Activated CD8-positive, alpha-beta memory T cell treated with anti-CD3 and anti-CD28 coated beads, Interleukin-2, amount 10 ng/mL, durations not matched to agents 7 days and 5 days (primary cell): ENCODE measurements at regions not wholly inside any gene's neighbourhood (a gene's known extent, or its start where the extent isn't known, plus 50 kb on each side); places are given as distances from the start of the nearest gene placed in this dataset.

Experiments
- ATAC-seq: fragments of 150-1000 bp; cut with Tn5 transposase; one replicate; pipeline ENCODE4 v1.10.0; 2021; ENCODE audit warnings: moderate library complexity
- CTCF ChIA-PET: fragments of 350-600 bp; sonication (Branson Sonifier 250); formaldehyde crosslinking; loops from one replicate; lab custom pipeline; 2021; ENCODE audit warnings: antibody characterized with exemption; lab: Charles Lee
- DNase-seq: peaks from one replicate; pipeline ENCODE4 v3.0.0-alpha.2; 2020
- H3K27ac Mint-ChIP-seq: one replicate; pipeline ENCODE4 v1.8.0; 2021; ENCODE audit warnings: mild to moderate bottlenecking, mixed read lengths
- H3K27me3 Mint-ChIP-seq: one replicate; pipeline ENCODE4 v1.8.0; 2021; ENCODE audit warnings: mixed read lengths
- H3K36me3 Mint-ChIP-seq: one replicate; pipeline ENCODE4 v1.8.0; 2021; ENCODE audit warnings: mild to moderate bottlenecking, mixed read lengths
- H3K4me1 Mint-ChIP-seq: one replicate; pipeline ENCODE4 v1.8.0; 2021; ENCODE audit warnings: mixed read lengths
- H3K4me3 Mint-ChIP-seq: one replicate; pipeline ENCODE4 v1.8.0; 2021; ENCODE audit warnings: mild to moderate bottlenecking, moderate library complexity, mixed read lengths
- H3K9me3 Mint-ChIP-seq: one replicate; pipeline ENCODE4 v1.8.0; 2022; ENCODE audit warnings: low read depth, mixed read lengths

- H3K4me1 Mint-ChIP-seq: peaks cover 7% of the 10 kb centered on the region
- no peak for ATAC-seq
- no peak overlapping the region for H3K4me3 Mint-ChIP-seq
- H3K36me3 Mint-ChIP-seq: no peaks in the 10 kb centered on the region
- no peak overlapping the region for H3K27ac Mint-ChIP-seq
- H3K9me3 Mint-ChIP-seq: no peaks in the 10 kb centered on the region
- CTCF ChIA-PET: no interaction called here
- DNase-seq: peak; percentile 16
- H3K27me3 Mint-ChIP-seq: peaks cover 40% of the 10 kb centered on the region
These were observed 149.3 kb upstream of the WNT4 start for GRCh38 chr1:22292011-22292788.

DNA sequence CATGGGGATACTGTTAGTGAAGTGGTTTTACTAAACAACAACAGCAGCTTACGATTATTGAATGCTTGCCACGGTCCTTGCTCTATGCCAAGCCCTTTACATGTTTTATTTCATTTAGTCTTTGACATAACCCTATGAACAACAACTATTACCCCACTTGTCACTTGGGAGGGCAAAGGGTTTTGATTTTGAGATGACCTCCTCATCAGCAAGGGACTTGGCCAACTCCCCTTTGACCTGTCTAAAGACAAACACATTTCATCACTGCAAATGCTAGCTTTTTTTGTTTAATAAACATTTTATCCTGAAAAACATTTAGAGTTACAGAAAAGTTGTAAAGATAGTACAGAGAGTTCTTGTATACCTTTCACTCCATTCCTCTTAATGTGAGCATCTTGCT, 152.5 kb upstream of the WNT4 start:
- peak; percentile 3 for DNase-seq
- Mint-ChIP-seq H3K27ac (no peak overlapping the region), H3K4me1 (peaks cover 7% of the 10 kb centered on the region), H3K9me3 (no peaks in the 10 kb centered on the region), H3K36me3 (no peaks in the 10 kb centered on the region), H3K27me3 (peaks cover 68% of the 10 kb centered on the region), H3K4me3 (no peak overlapping the region)
- CTCF ChIA-PET: no interaction called here
- no peak for ATAC-seq

- H3K4me3 Mint-ChIP-seq: no peak overlapping the region
- H3K27me3 Mint-ChIP-seq: peaks cover 72% of the 10 kb centered on the region
- ATAC-seq (no peak), DNase-seq (peak; percentile 14)
- no peaks in the 10 kb centered on the region for H3K9me3 Mint-ChIP-seq
- peaks cover 7% of the 10 kb centered on the region for H3K4me1 Mint-ChIP-seq
- H3K36me3 Mint-ChIP-seq: no peaks in the 10 kb centered on the region
- no peak overlapping the region for H3K27ac Mint-ChIP-seq
- CTCF ChIA-PET: no interaction called here
These were observed 153.0 kb upstream of the WNT4 start for GRCh38 chr1:22295856-22296255.

DNA sequence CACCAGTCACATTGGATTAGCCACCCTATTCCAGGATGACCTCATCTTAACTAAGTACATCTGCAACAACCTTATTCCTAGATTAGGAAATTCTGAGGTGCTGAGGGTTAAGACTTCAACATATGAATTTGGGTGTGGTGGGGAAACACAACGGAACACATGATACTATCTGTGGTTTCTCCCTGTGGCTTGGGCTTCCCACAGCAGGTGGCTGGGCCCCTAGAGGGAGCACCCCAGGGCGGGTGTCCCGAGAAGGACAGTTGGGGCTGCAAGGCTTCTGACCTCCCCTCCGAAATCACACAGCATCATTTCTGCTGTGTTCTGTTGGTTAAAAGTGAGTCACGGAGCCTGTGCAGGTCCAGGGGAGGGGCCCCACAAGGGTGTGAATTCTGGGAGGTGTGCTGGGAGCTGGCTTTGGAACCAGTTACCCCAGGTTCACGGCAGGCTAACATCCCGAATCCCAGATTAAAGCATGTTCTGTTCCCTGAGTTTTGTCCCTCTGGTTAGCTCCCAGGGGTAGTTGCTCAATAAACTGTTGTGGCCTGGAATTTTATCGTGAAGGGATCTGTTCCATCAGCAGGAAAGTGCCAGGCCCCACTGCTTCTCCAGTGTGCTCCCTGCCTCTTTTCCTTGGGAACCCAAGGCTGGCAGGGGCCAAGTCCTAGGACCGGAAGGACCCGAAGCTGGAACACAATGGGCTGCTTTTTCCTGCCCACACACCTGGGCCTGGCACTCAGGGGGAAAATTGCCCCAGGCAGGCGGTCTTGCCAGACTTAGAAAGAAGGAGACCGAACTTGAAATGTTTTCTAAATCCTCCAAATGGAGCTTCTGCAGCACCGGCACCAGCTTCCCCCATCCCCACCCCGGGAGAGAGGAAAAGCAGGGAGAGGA, 154.0 kb upstream of the WNT4 start:
- DNase-seq (peak; percentile 28), ATAC-seq (no peak)
- H3K4me3 Mint-ChIP-seq: no peak overlapping the region
- H3K27ac Mint-ChIP-seq: no peak overlapping the region
- CTCF ChIA-PET: no interaction called here
- peaks cover 79% of the 10 kb centered on the region for H3K27me3 Mint-ChIP-seq
- H3K36me3 Mint-ChIP-seq: no peaks in the 10 kb centered on the region
- peaks cover 7% of the 10 kb centered on the region for H3K4me1 Mint-ChIP-seq
- no peaks in the 10 kb centered on the region for H3K9me3 Mint-ChIP-seq

- peaks cover 7% of the 10 kb centered on the region for H3K4me1 Mint-ChIP-seq
- ATAC-seq (no peak), DNase-seq (peak; percentile 36)
- H3K27me3 Mint-ChIP-seq: peaks cover 82% of the 10 kb centered on the region
- CTCF ChIA-PET: no interaction called here
- no peaks in the 10 kb centered on the region for H3K36me3 Mint-ChIP-seq
- no peak overlapping the region for H3K27ac Mint-ChIP-seq
- H3K4me3 Mint-ChIP-seq: no peak overlapping the region
- H3K9me3 Mint-ChIP-seq: no peaks in the 10 kb centered on the region
These were observed 153.7 kb upstream of the ZBTB40 start for GRCh38 chr1:22297999-22298398.

GRCh38 chr1:22303816-22304215, 147.8 kb upstream of the ZBTB40 start:
- no peak for ATAC-seq
- no peak overlapping the region for H3K27ac Mint-ChIP-seq
- peaks cover 4% of the 10 kb centered on the region for H3K9me3 Mint-ChIP-seq
- no peaks in the 10 kb centered on the region for H3K36me3 Mint-ChIP-seq
- CTCF ChIA-PET: no interaction called here
- no peak for DNase-seq
- no peak overlapping the region for H3K4me3 Mint-ChIP-seq
- H3K4me1 Mint-ChIP-seq: no peaks in the 10 kb centered on the region
- H3K27me3 Mint-ChIP-seq: peaks cover 73% of the 10 kb centered on the region

DNA sequence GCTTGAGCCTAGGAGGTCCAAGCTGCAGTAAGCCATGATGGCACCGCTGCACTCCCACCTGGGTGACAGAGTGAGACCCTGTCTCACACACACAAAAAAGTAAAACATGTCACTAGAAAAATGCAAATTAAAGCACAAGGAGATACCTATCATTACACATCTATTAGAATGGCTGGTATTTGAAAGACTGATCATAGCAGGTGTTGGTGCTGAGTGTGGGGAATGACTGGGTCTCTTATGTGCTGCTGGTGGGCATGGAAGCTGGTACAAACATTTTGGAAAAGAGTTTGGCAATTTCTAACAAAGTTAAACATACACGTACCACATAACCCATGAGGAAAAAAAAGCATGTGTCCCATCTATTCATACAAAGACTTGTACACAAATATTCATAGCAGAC, 142.1 kb upstream of the ZBTB40 start:
- Mint-ChIP-seq H3K4me1 (no peaks in the 10 kb centered on the region), H3K4me3 (no peak overlapping the region), H3K9me3 (no peaks in the 10 kb centered on the region), H3K27ac (no peak overlapping the region), H3K27me3 (peaks cover 40% of the 10 kb centered on the region), H3K36me3 (no peaks in the 10 kb centered on the region)
- CTCF ChIA-PET: no interaction called here
- no peak for ATAC-seq
- DNase-seq: no peak

DNA sequence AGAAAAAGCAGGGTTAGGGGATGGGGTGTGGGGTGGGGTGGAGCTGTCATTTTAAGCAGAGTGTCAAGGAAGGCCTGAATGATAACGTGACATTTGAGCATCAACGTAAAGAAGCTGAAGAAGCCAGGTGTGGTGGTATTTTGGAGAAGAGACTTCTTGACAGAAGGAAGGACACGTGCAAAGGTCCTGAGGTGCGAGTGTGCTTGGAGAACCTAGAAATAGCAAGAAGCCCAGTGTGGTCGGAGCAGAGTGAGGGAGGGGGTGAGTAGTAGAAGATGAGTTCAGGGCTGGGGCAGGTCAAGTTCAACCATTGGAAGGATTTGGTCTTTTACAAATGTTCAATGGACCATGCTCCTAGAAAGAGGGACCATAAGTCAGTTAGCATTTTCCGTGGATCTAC, 140.2 kb upstream of the ZBTB40 start:
- Mint-ChIP-seq H3K36me3 (no peaks in the 10 kb centered on the region), H3K4me1 (no peaks in the 10 kb centered on the region), H3K9me3 (no peaks in the 10 kb centered on the region), H3K4me3 (no peak overlapping the region), H3K27me3 (peaks cover 31% of the 10 kb centered on the region), H3K27ac (no peak overlapping the region)
- DNase-seq: peak; percentile 4
- ATAC-seq: no peak
- CTCF ChIA-PET: no interaction called here

DNA sequence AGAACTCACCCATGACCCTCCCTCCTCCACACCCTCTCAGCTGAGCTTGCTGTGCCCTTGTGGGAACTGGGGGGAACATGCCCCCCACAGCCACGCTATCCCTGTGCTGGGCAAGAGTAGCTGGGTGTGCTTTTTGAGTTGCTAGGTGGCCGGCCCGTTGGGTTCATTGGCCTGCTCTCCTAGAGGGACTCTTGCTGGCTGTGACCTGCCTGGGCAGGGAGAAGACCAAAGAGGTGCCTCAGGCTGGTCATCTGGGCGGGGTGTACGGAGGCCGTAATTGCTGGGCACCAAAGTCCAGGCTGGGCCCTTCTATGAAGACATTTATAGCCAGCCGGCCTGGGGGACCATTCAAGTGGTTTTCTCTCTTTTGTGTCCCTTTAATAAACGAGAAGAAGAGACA, 138.3 kb upstream of the ZBTB40 start:
- Mint-ChIP-seq H3K4me3 (no peak overlapping the region), H3K27ac (no peak overlapping the region), H3K9me3 (no peaks in the 10 kb centered on the region), H3K36me3 (no peaks in the 10 kb centered on the region), H3K4me1 (no peaks in the 10 kb centered on the region), H3K27me3 (peaks cover 19% of the 10 kb centered on the region)
- CTCF ChIA-PET: no interaction called here
- no peak for ATAC-seq
- no peak for DNase-seq

DNA sequence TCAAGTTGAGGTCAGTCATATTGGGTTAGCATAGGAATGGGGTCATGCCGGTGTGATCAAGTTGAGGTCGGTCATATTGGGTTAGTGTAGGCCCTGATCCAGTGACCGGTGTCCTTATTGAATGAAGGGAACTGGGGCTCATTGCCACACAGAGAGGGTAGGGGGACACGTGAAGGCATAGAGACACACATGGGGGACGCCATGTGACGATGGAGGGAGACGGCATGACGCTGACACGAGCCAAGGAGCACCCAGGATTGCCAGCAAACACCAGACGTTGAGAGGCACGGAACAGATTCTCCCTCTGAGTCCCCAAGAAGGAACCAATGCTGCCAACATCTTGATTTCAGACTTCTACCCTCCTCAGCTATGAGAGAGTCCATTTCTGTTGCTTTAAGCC, 136.9 kb upstream of the ZBTB40 start:
- CTCF ChIA-PET: no interaction called here
- no peaks in the 10 kb centered on the region for H3K9me3 Mint-ChIP-seq
- H3K4me1 Mint-ChIP-seq: no peaks in the 10 kb centered on the region
- no peaks in the 10 kb centered on the region for H3K36me3 Mint-ChIP-seq
- DNase-seq (no peak), ATAC-seq (no peak)
- H3K27me3 Mint-ChIP-seq: peaks cover 14% of the 10 kb centered on the region
- no peak overlapping the region for H3K4me3 Mint-ChIP-seq
- H3K27ac Mint-ChIP-seq: no peak overlapping the region

- ATAC-seq (no peak), DNase-seq (no peak)
- no peaks in the 10 kb centered on the region for H3K4me1 Mint-ChIP-seq
- peaks cover 15% of the 10 kb centered on the region for H3K27me3 Mint-ChIP-seq
- H3K27ac Mint-ChIP-seq: no peak overlapping the region
- CTCF ChIA-PET: no interaction called here
- H3K36me3 Mint-ChIP-seq: no peaks in the 10 kb centered on the region
- no peaks in the 10 kb centered on the region for H3K9me3 Mint-ChIP-seq
- H3K4me3 Mint-ChIP-seq: no peak overlapping the region
These were observed 136.2 kb upstream of the ZBTB40 start for GRCh38 chr1:22315315-22316078.

DNA sequence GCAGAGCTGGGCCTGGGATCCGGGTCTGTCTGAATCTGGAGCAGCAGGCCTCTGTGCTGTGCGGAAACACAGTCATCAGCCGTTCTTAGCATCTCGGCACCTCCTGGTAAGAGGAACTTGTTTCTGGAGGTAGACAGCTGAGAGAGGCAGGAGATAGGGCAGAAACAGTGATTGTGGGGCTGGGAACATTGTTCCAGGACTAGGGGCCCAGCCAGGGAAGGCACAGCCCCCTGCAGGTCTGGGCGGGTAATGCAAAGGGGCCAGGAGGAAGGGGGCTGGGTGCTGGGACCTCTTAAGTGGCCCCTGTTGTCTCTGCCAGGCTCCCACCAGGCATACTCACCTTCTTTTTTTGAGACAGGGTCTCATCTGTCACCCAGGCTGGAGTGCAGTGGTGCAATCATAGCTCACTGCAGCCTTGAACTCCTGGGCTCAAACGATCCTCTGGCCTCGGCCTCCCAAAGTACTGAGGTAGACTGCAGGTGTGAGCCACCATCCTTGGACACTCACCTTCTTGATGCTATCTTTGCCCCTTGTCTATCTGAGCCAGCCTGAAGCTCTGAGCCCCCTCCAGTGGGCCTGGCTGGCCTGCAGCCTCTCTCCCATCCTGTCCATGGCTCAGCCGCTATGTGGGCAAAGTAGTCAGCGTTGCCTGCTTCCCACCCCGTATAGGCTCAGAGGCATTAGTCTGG, 134.3 kb upstream of the ZBTB40 start:
- H3K9me3 Mint-ChIP-seq: no peaks in the 10 kb centered on the region
- CTCF ChIA-PET: interaction anchor here (0.6 to 1.1 kb wide), 3 partner anchors 12 to 352 kb away, joined by 3 read pairs; no protein-coding TSS in a partner anchor
- H3K4me3 Mint-ChIP-seq: no peak overlapping the region
- DNase-seq (no peak), ATAC-seq (no peak)
- no peaks in the 10 kb centered on the region for H3K4me1 Mint-ChIP-seq
- H3K27ac Mint-ChIP-seq: no peak overlapping the region
- H3K27me3 Mint-ChIP-seq: peaks cover 16% of the 10 kb centered on the region
- no peaks in the 10 kb centered on the region for H3K36me3 Mint-ChIP-seq

- CTCF ChIA-PET: interaction anchor here (0.6 to 1.1 kb wide), 3 partner anchors 12 to 352 kb away, joined by 3 read pairs; no protein-coding TSS in a partner anchor
- Mint-ChIP-seq H3K27ac (no peak overlapping the region), H3K9me3 (no peaks in the 10 kb centered on the region), H3K4me1 (no peaks in the 10 kb centered on the region), H3K36me3 (no peaks in the 10 kb centered on the region), H3K27me3 (peaks cover 16% of the 10 kb centered on the region), H3K4me3 (no peak overlapping the region)
- DNase-seq (no peak), ATAC-seq (no peak)
These were observed 133.8 kb upstream of the ZBTB40 start for GRCh38 chr1:22317920-22318243.
